GM19324 (cell line): ENCODE measurements at regions not wholly inside any gene's neighbourhood (a gene's known extent, or its start where the extent isn't known, plus 50 kb on each side); places are given as distances from the start of the nearest gene placed in this dataset.
"Not testable (repeated sequence)": the region's sequence is repeated elsewhere in the genome, so short reads cannot be mapped to it uniquely, and the experiment has no call there.

ENCODE experiments used
- ATAC-seq: cut with Tn5 transposase; IDR thresholded peaks from one replicate; pipeline ENCODE4 v1.9.1; 2021; ENCODE audit warnings: mild to moderate bottlenecking, moderate library complexity; ENCODE audit not compliant: unreplicated experiment, low FRiP score

DNA sequence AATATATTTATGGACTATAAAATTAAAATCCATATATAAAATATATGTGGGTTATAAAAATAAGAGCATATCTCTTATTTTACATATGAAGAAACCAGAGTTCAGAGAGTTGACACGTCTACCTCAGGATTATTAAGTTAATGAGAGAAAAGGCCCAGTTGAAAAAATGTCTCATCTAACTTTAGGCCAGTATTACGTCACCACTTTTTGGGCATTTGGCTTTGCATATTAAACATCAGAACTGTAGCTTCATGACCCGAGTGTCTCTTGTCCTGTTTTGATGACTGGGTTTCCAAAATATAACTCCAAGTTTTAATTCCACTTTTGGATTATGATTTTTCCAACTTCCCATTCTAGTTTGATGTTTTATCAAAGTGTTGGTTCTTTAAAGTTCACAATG is 1026.1 kb downstream of the SLC6A15 start:
- ATAC-seq, result no peak

DNA sequence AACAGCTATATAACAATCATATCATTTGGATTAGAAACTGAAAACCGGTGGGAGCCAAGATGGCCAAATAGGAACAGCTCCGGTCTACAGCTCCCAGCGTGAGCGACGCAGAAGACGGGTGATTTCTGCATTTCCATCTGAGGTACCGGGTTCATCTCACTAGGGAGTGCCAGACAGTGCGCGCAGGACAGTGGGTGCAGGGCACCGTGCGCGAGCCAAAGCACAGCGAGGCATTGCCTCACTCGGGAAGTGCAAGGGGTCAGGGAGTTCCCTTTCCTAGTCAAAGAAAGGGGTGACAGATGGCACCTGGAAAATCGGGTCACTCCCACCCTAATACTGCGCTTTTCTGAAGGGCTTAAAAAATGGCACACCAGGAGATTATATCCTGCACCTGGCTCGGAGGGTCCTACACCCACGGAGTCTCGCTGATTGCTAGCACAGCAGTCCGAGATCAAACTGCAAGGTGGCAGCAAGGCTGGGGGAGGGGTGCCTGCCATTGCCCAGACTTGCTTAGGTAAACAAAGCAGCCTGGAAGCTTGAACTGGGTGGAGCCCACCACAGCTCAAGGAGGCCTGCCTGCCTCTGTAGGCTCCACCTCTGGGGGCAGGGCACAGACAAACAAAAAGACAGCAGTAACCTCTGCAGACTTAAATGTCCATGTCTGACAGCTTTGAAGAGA is 1041.5 kb downstream of the SLC6A15 start:
- ATAC-seq, result not testable (repeated sequence)

DNA sequence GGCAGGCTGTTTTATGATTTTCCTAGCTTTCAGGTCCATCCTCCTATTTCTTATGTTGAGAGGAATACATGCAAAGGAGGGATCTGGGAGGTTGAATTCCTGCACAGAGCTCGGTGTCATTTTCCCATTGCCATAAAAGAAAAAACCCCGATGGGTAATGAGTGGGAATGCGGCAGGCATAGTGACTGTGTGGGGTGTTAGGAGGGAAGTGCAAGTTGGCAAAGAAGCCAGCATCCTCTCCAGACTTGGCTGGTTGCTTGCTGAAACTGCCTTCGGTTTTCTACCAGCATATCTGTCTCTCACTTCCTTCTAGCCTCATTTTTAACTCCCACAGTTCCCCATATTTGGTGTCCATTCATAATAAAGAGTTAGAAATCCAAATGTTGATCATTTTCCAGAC is 1046.1 kb downstream of the SLC6A15 start:
- no peak for ATAC-seq

DNA sequence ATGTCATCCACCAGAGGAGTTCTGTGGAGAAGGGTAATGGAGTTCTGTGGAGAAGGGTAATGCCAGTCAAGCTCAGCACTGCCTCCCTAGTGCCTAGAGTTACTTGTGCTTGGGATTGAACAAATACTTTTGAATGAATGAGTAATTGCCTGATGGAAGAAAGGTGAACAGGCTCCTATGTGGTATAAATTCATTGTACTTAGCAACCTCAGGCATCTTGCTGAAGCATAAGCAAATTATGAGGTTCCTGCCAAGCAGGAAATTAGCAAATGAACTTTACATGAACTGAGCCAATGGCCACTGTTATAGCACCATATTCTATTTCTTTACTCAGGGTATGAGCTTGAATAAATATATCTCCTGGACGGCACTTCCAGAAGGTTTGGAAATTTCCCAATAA is 1047.2 kb downstream of the SLC6A15 start:
- ATAC-seq, result no peak

DNA sequence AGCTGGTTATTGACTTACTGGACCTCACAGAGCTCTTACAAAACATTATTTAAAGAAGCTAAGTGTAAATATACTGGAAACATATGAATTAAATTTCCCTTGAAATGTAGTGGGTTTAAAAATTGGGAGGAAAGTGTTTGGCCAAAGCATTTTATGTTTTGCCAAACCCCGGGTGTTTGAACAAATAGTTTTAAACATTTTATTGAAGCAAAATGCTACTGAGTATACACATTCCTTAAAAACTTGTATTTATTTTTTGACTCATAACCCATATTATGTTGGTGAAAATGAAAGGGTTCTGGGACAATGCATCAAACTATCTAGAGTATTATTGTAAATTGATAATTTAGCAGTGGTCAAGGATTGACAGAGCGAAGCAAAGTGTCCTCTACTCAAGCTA is 1048.5 kb downstream of the SLC6A15 start:
- ATAC-seq, result no peak

DNA sequence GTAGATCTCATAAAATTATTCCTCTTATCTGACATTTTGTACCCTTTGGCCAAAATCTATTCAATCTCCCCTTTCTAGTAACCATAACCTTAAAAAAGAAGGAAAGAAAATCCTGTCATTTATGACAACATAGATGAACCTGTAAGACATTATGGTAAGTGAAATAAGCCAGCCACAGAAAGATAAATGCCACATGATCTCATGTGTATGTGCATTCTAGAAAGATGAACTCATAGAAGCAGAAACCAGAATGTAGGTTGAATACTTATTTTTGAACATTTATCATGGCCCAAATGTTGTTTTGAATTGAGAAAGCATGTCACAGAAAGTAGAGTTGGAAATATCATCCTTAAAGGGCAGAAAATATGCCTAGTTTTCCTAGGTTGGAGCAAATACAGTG is 1053.6 kb downstream of the SLC6A15 start:
- ATAC-seq, result no peak

DNA sequence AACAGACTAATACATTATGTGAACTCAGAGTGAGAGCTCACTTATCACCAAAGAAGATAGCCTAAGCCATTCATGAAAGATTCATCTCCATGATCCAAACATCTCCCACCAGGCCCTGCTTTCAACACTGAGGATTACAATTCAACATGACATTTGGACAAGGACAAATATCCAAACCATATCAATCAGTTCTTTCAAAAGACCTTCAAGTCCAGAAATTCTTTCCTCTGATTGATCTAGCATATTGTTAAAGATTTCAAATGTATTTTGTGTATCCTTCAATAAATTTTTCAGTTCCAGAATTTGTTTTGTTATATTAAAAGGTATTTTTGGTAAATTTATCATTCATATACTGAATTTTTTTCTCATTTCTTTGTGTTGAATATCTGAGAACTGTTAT is 1055.8 kb downstream of the SLC6A15 start:
- ATAC-seq, result no peak

DNA sequence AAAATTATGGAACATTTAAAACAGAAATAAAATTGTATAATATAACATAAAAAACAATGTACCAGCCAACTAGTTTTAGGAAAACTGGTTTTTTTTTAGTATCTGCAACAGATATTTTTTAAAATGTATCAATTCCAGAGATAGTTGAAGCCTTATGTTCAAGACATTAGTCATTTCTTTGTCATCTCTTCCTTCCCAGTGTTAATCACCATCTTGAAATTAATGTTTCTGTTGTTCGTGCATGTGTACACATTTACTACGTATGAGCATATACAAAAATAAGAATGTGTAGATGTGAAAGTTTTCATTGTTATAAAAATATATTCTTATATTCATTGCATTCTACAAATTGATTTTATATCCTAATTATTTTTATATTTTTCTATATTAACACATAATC is 1062.1 kb downstream of the SLC6A15 start:
- ATAC-seq, result no peak

DNA sequence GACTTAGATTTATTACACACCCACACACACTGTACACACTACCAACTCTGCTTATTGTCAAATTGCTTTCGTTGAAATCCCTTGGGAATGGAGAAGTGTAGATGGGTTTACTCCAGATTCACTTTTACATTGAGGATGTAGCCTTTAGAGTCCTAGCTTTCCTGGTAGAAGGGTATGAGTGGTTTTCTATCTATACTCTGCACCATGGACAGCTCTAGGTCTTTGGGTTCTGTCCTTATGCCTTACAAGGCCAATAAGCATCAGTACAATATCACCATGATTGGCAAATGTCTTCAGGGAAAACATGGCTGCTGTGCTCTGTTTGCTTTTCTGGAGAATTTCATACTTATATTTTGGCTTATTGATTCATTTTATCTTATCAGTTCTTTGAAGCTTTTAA is 1063.9 kb downstream of the SLC6A15 start:
- no peak for ATAC-seq

DNA sequence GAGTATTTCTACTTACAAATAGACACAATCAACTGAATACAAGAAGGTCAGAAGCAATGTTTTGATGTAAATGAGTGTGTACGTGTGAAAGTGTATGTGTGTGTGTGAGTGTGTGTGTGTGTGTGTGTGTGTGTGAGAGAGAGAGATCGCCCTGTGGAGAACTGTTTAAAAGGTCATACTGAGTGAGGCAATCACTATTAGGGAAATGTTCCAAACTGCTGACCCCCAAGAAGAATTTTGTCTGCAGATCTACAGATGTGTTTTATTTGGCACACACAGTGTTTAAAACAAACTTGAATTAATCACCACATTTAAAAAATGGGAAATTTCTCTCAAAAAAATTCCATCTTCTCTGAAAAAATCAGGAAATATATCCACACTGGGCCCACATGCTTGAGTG is 1069.1 kb downstream of the SLC6A15 start:
- no peak for ATAC-seq

DNA sequence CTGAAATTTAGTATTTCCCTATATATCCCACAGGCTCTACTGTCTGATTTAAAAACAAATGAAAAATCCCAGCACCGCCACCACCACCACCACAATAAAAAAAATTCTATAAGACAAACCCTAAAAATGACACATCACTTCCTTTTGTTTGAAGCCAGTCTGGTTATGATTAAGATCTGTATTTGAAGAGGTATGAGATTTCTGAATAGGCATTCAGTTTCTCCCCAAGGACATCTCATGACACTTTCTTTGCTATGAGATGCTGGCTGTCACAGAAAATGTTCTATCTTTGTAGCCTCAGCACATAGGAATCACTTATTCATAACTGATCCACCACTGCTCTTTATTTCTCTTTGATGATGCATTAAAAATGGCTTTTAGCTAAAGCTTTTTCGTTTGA is 1071.0 kb downstream of the SLC6A15 start:
- no peak for ATAC-seq

DNA sequence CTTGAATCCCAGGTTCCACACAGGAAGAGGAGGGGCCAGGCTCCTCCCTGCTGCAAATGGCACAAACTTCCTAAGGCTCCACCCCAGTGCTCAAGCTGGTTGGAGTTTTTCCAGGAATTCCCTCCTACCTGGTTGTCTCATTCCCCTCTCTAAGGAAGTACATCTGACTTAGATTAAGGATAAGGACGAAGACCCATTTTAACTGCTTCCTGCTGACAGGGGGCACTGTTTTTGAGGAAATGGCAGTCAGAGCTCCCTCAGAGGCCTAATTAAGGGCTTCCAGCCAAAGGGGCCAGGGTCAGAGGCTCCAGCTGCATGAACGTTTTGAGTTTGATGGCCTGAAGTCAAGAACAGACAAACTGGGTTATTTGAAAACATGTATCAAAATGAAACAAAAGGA is 1084.7 kb downstream of the SLC6A15 start:
- no peak for ATAC-seq

DNA sequence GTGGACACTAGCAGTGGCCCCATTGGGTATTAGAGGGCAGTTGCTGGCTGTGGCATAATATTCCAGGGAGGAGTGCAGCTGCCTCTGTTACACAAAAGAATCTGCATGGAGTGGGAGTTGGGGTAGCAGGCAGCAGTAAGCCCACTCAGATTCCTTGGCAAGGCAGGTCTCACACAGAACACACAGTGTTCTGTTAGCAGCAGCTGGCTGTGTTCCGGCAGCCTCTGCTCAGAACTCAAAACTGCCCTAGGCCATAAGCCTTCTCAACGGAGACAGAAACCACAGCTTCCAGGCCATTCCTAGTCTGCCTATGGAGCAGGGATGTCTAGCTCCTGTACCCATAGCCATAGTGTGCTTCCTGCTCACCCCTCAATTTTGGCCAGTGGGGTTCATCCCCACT is 1085.4 kb downstream of the SLC6A15 start:
- no peak for ATAC-seq

DNA sequence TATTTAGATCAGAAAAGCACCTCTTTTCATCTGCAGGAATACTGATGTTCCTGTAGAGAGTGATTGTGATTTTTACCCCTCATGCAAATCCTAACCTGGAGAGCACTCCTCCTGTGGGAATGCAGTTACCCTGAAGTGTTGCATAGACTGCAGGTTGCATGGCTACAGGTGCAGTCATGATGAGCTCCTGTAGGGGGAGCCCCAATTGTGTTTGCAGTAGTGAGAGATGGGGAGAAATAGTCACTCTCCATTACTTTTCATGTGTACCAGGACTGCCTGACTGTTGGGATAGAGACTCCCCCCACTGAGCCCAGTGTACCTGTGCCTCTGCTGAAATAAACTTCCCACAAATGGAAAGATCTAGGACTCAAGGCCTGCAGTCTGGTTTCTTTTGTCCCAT is 1086.5 kb downstream of the SLC6A15 start:
- ATAC-seq, result peak; percentile 46

DNA sequence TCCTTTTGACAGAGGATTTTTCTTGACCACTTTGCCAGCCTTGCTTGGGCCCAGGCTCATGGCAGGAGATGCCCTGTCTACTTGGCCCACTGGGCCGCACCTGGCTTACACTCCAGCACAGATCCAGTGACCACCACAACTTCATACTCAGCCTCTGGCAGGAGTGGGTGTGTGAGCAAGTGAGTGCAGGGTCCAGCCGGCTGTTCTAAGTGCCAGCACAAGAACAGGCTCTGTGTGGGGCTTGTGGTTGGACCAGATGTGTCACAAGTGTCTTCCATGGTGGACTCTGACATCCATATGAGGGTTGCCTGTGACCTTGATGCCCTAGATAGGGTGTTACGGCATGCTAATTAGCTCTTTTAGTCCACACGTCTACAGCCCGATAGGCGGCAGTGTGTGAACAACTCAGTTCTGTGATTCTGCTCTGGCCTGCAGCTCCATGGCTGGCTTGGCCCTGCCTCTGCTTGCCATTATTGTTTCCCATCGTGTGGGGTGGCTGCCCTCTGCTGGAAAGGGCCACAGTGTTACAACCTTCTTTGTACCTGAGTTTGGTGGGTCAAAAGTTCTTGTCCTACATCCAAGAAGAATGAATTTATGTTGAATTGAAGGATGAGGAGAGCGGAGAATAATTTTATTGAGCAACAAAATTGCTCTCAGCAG is 1089.1 kb downstream of the SLC6A15 start:
- peak; percentile 94 for ATAC-seq

DNA sequence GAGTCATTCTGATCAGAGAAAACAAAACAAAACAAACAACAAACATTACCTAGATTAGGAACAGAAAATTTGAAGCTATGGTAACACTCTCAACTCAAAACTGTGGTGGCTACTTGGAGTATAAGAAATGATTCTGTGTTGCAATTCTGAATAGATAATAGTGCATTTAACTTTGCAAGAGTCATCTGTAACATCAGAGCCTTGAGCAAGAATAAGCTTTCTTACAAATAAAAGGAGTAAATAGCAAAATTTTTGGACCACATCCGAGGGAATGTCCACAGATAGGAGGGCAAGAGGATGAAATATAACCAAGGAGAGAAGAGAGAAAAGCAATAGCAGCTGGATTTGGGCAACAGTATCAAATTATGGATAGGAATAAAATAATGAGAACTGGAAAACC is 1090.6 kb downstream of the SLC6A15 start:
- no peak for ATAC-seq

DNA sequence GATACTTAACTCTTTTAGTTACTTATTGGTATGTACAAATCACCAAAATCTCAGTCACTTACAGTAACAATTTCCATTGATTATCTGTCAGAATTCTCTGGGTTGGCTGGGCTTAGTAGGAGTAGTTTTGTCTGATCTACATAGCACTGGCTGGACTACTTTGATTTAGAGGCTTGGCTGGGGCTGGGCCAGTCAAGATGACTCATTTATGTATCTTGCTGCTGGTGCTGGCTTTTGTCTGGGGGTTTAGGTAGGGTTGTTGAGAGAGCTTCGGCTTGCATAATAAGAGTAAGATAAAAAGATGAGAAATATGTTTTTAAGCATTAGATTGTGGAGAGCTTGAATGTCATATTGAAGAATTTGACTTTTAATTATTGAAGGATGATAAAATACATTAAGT is 1093.7 kb downstream of the SLC6A15 start:
- no peak for ATAC-seq

DNA sequence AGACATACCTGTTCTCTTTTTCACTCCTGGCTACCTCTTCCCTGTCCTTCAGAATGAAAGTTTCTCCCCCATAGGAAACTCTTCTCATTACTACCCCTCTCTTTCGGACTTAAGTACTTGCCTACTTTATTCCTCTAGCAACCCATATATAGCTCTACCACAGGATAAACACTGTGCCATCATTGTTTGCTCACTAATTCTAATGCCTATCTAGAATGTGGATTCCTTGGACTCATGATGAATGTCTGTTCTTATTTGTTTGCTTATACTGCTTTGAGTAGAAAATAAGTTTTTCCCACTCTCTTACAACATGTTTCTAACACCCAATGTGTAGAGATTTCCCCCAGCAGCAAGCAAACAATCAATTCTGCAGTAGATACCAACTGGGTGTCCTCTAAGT is 1094.9 kb downstream of the SLC6A15 start:
- no peak for ATAC-seq

DNA sequence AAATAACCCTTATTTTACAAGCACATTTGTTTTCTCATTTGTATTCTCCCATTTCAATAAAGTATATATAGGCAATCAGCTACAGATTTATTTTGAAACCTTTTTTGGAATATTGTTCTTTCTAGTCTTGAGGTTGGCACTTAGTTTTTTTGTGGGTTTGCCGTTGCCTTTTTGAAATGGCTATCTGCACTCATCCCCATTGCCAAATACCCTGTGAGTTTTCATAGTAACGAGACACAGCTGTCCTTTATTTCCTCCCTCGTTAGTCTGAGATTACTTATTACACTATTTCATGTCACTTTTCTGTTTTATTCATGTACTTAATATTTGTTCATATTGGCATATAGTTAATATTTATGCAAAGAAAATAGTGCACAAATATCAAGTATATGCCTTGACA is 1104.0 kb downstream of the SLC6A15 start:
- no peak for ATAC-seq

DNA sequence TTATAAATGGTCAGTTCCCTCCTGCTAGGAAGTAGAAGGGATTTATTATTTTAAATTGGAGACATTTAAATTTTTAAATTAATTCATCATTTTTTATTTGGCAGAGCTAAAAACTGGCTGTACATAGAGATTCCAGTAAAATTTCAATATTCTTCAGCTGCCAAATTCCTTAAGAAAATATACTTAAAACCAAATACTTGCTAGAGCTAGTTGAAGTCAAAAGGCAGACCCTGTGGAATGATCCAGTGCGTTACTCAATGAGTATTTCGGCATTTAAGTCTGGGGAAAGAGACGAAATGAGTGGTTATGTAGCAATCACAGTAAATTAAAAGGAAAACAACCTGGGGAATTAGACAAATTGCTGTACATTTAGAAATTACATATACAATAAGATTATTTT is 1104.7 kb downstream of the SLC6A15 start:
- no peak for ATAC-seq

DNA sequence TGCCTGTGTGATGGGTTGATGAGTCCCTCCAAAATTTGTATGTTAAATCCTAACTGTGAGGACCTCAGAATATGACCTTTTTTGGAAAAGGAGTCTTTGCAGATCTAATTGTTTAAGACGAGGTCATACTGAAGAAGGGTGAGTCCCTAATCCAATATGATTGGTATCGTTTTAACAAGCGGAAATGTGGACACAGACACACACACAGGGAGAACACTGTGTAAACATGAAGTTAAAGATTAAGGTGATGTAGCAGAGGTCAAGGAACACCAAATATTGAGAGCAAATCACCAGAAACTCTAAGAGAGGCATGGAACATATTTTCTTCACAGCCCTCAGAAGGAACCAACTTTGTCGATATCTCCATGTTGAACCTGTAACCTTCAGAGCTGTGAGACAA is 1106.7 kb downstream of the SLC6A15 start:
- no peak for ATAC-seq

DNA sequence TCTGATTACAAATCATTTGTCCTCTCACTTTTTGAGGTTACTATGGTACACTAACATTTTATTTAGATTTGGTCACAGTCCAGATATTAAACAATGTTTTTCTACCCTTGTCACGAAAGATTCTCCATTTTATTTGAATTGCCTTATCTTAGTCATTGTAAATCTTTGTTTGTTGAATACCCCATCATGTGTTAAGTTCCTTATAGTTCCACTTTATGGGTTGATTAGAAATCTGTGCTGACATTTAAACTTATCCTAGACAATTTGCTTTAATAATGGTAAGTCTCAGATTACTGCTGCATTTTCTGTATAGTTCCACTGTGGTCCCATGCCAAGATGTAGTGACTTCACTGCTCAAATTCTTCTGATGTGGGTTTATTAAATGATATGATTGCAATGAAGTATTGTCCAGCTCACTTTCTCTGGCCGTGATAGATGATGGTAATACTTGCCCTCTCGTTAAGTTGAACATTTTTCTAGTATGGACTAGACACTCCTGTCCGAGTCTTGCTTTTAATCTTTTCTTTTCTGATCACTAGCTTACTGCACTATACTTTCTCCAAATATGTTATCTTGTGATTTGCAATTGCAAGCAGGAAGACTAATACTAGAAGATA is 1107.3 kb downstream of the SLC6A15 start:
- no peak for ATAC-seq
